ENCODE measurements at regions not wholly inside any gene's neighbourhood (a gene's known extent, or its start where the extent isn't known, plus 50 kb on each side); places are given as distances from the start of the nearest gene placed in this dataset.

- no peak overlapping the region for H3K27ac ChIP-seq (ENCODE audit: low read depth, low read length)
- no peaks in the 10 kb centered on the region for H3K27me3 ChIP-seq (ENCODE audit: control insufficient read depth, insufficient read depth, low read length)
- CTCF ChIA-PET = no interaction called here
- no peak for DNase-seq (ENCODE audit: low read depth, low spot score)
- POLR2A ChIA-PET = no interaction called here
- no peak for TF ChIP-seq CTCF (IDR thresholded peaks at IDR 0.05; ENCODE audit: low read depth, low read length)
- no peak overlapping the region for H3K4me3 ChIP-seq (ENCODE audit: low read depth, low read length)
- no peaks in the 10 kb centered on the region; the same call in 1 of the 2 replicates for H3K9me3 ChIP-seq (ENCODE audit: control insufficient read depth, insufficient read depth, low read length)
Observed at GRCh38 chr12:25734529-25735180, 181.6 kb upstream of the LMNTD1 start.

DNA sequence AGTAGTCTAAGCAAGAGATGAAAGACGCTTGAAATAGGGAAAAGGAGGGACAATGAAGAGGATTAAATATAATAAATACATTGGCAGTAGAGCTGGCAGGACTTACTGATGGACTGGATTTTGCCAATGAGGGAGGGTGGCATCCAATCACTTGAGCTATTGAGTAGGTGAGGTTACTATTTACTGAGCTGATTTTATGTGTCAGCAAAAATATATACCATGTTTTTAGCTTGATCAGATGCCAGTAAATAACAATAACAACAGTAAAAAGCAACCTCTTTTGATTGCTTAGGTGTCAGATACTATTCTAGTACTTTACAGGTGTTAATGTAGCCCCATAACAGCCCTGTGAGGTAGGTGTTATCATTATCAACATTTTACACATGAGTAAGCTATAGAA is 187.5 kb upstream of the LMNTD1 start:
- Histone ChIP-seq H3K4me3 (ENCODE audit: low read depth, low read length) (no peak overlapping the region), H3K27ac (ENCODE audit: low read depth, low read length) (no peak overlapping the region), H3K27me3 (ENCODE audit: control insufficient read depth, insufficient read depth, low read length) (no peaks in the 10 kb centered on the region), H3K9me3 (ENCODE audit: control insufficient read depth, insufficient read depth, low read length) (no peaks in the 10 kb centered on the region; the same call in 1 of the 2 replicates)
- ChIA-PET POLR2A (no interaction called here), CTCF (no interaction called here)
- DNase-seq (ENCODE audit: low read depth, low spot score) = no peak
- no peak for TF ChIP-seq CTCF (IDR thresholded peaks at IDR 0.05; ENCODE audit: low read depth, low read length)

- no peak for TF ChIP-seq CTCF (IDR thresholded peaks at IDR 0.05; ENCODE audit: low read depth, low read length)
- no peaks in the 10 kb centered on the region for H3K27me3 ChIP-seq (ENCODE audit: control insufficient read depth, insufficient read depth, low read length)
- no peak overlapping the region for H3K27ac ChIP-seq (ENCODE audit: low read depth, low read length)
- ChIA-PET CTCF (no interaction called here), POLR2A (no interaction called here)
- H3K9me3 ChIP-seq (ENCODE audit: control insufficient read depth, insufficient read depth, low read length) = no peaks in the 10 kb centered on the region; the same call in 1 of the 2 replicates
- H3K4me3 ChIP-seq (ENCODE audit: low read depth, low read length) = no peak overlapping the region
- no peak for DNase-seq (ENCODE audit: low read depth, low spot score)
Observed at GRCh38 chr12:25741917-25742316, 188.8 kb upstream of the LMNTD1 start.

DNA sequence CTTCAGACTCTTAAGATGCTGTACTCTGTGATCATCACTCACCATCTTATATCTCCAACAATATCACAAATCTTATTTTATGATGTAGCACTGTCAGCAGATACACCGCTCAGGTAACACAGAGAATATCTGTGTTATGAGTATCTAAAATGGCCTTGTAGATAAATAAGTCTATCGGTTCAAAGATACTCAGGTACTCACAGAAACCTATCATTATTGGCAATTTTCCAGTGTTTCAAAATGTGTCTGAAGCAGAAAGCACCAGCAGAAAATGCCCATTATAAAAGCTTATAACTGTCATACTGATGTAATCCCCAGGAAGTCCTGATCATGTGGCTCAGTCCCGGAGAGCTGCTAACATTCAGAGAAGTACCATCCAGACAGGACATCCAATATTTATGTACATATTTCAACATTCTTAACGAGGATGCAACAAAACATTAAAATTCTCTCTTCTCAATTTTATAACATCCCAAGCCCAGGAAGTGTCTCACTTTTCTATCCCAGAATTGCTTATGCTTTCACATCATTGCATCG is 190.7 kb upstream of the LMNTD1 start:
- TF ChIP-seq CTCF (IDR thresholded peaks at IDR 0.05; ENCODE audit: low read depth, low read length) = no peak
- DNase-seq (ENCODE audit: low read depth, low spot score) = no peak
- CTCF ChIA-PET = no interaction called here
- POLR2A ChIA-PET = no interaction called here
- Histone ChIP-seq H3K4me3 (ENCODE audit: low read depth, low read length) (no peak overlapping the region), H3K27ac (ENCODE audit: low read depth, low read length) (no peak overlapping the region), H3K27me3 (ENCODE audit: control insufficient read depth, insufficient read depth, low read length) (no peaks in the 10 kb centered on the region), H3K9me3 (ENCODE audit: control insufficient read depth, insufficient read depth, low read length) (no peaks in the 10 kb centered on the region)

DNA sequence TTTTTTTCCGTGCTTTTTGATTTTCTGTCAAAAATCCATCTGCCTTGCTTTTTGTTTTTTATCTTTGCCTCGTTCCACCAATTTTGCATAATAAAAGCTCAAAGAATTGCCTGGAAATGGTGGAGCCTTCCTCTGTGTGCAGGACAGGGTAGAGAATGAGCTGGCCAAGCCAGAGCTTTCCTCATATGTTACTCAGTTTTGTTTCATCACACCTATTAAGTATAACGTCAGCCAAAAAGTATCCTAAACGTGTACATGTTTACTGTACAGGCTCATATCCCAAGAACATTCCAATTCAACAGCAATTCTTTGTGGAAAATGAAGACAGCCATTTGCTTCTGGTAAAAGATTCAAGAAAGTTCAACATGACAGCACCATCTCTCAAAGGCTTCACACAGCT is 191.2 kb upstream of the LMNTD1 start:
- CTCF ChIA-PET = no interaction called here
- TF ChIP-seq CTCF (IDR thresholded peaks at IDR 0.05; ENCODE audit: low read depth, low read length) = no peak
- DNase-seq (ENCODE audit: low read depth, low spot score) = no peak

More for the DNA sequence above, 191.2 kb upstream of the LMNTD1 start:
- POLR2A ChIA-PET = no interaction called here
- Histone ChIP-seq H3K9me3 (ENCODE audit: control insufficient read depth, insufficient read depth, low read length) (no peaks in the 10 kb centered on the region), H3K4me3 (ENCODE audit: low read depth, low read length) (no peak overlapping the region), H3K27me3 (ENCODE audit: control insufficient read depth, insufficient read depth, low read length) (no peaks in the 10 kb centered on the region), H3K27ac (ENCODE audit: low read depth, low read length) (no peak overlapping the region)

Measured in AG04450 (cell line).